HL-60 (cell line): ENCODE measurements at regions not wholly inside any gene's neighbourhood (a gene's known extent, or its start where the extent isn't known, plus 50 kb on each side); places are given as distances from the start of the nearest gene placed in this dataset.

Experiments
- CTCF ChIP-seq: IDR thresholded peaks from one replicate; pipeline ENCODE4 v1.5.1; 2011; ENCODE audit warnings: low read length, control low read depth, inconsistent platforms; ENCODE audit not compliant: insufficient read depth
- GABPA ChIP-seq: IDR thresholded peaks from 2 replicates; pipeline ENCODE4 v1.6.1; 2012; ENCODE audit warnings: low read depth
- POLR2AphosphoS5 ChIP-seq: IDR thresholded peaks from 2 replicates; pipeline ENCODE4 v1.6.1; 2012; ENCODE audit warnings: low read depth
- REST ChIP-seq: IDR thresholded peaks from 2 replicates; pipeline ENCODE4 v1.6.1; 2012; ENCODE audit warnings: low read depth; ENCODE audit not compliant: insufficient replicate concordance
- SPI1 ChIP-seq: IDR thresholded peaks from 2 replicates; pipeline ENCODE4 v1.6.1; 2012; ENCODE audit warnings: low read depth, mild to moderate bottlenecking, borderline replicate concordance

GRCh38 chr7:51528172-51528571 is 211.6 kb upstream of the COBL start:
- TF ChIP-seq GABPA (no peak), CTCF (no peak), REST (no peak), POLR2AphosphoS5 (no peak), SPI1 (peak; percentile 19; the same call in 1 of the 2 replicates)
